GM19397 (cell line): ENCODE measurements at regions not wholly inside any gene's neighbourhood (a gene's known extent, or its start where the extent isn't known, plus 50 kb on each side); places are given as distances from the start of the nearest gene placed in this dataset.

Experiments used
- ATAC-seq: cut with Tn5 transposase; IDR thresholded peaks from one replicate; pipeline ENCODE4 v1.9.1; 2021; ENCODE audit warnings: mild to moderate bottlenecking, moderate library complexity; ENCODE audit not compliant: unreplicated experiment

DNA sequence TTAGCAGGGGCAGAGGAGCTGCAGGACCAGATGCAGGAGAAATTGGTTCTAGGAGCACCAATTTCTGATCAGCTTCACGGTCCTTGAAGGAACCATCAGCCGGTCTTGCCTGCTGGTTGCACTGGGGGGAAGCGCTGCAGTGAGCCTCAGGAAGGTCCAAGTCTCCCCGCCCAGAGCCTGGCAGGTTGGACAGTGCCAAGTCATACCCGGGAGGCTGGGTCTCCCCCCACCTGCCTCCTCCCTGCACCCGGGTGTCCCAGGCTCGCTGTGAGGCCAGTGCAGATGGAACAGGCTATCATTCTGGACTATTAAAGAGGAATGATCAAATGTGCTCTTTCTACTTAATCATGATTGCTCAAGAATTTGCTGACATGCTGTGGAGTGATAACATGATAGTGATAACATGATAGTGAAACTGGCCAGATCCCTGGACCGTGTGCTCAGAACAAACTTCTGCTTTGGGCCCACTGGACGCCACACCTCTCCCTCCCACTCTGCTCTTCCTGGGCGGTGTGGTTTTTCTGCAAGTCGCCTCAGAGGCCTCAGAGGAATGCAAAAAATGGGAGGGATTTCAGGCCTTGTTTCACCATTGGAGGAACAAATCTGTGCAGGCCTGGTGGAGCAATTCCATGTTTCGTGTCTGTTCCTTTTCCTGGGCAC is 236.0 kb downstream of the IRF8 start:
- ATAC-seq = no peak

DNA sequence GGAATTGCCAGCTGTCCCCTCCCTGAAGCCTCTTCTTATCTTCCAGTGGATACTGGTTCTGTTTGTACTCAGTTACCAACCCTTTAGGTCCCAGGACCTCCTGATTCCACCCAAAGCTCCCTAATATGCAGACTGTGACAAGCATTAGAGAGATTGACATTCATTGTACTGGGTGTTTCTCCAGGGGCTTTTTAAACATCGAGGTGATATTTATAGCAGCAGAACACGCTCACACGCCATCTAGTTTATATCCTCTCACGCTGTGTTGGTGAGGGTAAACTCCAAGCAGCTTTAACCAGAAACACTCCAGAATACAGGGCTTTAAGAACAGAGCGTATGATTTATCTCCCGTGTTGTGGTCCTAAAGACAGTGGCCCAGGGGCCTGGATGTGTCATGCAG is 238.4 kb downstream of the IRF8 start:
- ATAC-seq = no peak

DNA sequence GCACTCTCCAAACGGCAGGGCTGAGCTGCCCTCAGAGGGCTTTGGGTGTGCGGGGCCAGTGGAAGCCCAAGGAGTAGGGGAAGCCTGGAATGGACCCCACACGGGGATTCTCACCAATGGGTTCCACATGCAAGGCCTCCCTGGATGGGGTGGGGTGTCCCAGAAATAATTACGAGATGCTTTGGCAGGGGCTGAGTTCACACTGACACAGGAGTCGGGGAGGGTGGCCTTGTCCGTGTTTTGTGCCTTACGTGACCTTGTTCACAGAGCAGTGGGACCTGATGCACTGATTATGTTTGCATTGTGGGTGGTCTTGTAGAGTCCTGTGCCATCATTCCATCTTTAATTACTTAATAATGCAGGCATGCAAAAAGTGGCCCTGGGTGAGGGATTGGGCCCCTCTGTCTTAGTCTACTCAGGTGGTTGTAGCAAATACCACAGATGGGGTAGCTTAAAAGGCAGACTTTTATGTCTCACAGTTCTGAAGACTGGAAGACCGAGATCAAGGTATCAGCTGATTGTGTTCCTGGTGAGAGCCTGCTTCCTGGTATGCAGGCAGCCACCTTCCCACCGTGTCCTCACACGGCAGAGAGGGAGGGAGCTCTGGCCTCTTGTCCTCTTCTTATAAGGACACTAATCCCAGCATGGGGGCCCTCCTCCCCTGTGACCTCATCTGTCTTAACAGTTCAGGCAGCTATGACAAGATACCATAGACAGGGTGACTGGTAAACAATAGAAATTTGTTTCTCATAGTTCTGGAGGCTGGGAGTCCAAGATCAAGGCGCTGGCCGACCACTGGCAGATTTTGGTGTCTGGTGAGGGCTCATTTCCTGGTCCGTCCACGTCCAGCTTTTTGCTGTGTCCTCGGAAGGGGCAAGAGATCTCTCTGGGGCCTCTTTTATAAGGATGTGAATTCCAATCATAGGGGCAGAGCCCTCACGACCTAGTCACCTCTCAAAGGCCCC is 239.4 kb downstream of the IRF8 start:
- ATAC-seq = no peak

DNA sequence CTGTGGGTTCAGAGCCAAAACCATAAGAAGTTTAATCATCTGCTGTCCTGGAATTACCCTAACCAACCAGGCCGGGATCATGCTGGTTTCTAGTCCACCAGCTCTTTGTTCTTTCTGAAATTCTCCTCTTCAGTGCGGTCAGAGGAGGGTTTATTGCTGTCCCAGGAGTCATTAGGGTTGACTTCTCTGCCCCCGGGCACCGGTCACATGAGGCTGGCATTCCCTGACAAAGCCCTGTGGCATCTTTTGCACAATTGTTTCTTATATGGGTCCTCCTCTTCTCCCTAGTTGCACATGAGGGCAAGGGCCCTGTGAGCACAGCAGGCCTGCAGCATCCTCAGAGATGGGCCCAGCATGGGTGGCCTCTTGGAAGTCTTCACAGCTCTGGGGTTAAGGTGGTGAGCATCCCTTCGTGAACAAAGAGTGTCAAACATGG is 243.9 kb downstream of the IRF8 start:
- no peak for ATAC-seq

DNA sequence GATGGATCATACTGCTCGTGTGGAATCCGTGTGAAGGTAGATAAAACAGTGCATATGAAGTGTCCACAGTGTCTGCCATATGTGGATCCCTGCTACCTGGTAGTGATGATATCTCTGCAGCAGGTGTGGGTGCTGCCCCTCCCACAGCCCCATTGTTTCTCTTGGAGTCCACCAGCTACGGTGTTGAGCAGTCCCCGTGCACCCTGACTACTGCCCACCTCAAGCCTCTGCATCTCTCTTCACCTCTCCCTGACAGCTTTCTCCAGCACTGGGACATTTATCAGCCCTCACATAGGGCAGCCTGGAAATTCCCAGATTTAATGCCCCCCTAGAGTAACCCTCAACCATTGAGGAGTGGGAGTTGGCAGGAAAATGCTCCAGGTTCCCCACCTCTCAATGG is 244.7 kb downstream of the IRF8 start:
- ATAC-seq = no peak

DNA sequence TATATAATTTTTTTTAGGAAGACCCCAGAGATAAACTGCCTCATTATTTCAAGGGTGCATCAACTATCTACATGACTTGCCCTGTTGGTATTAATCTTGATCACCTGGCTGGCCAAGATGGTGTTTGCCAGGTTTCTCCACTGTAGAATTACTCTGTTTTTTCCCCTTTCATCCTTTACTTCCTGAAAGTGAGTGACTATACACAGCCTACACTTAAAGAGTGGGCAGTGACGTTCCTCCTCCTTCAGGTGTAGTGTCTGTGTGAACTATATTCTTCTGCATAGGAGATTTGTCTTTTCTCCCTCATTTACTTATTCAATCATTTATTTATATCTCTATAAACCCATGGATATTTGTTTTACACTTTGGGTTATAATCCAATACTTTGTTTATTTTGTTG is 246.7 kb downstream of the IRF8 start:
- no peak for ATAC-seq

DNA sequence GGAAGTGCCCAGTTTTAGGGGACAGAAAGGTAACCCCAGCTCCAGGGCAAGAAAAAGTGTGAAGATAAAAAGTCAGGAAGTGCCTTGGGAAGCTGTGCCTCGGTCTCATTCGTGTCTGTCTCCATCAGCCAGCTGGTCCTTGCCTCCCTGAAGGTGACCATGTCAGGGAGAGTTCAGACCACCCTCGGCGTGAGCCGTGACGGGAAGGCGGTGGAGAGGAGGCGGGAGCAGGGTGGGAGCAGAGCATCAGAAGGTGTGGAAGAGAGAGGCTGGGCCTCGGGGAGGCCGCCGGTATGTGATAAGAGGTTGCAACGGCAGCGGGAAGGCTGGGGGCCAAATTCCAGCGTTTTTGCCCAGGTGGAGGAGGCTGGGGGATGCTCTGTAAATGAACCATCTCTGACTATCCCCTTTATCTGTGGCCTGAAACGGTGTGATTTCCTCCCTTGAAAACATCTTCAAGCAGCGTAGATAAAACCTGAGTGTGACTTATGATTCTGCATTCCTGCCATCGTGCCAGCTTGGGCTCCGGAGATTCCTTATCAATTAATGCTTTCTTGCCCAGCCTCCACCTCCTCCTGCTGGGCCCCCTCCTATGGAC is 251.8 kb downstream of the IRF8 start:
- ATAC-seq = no peak

DNA sequence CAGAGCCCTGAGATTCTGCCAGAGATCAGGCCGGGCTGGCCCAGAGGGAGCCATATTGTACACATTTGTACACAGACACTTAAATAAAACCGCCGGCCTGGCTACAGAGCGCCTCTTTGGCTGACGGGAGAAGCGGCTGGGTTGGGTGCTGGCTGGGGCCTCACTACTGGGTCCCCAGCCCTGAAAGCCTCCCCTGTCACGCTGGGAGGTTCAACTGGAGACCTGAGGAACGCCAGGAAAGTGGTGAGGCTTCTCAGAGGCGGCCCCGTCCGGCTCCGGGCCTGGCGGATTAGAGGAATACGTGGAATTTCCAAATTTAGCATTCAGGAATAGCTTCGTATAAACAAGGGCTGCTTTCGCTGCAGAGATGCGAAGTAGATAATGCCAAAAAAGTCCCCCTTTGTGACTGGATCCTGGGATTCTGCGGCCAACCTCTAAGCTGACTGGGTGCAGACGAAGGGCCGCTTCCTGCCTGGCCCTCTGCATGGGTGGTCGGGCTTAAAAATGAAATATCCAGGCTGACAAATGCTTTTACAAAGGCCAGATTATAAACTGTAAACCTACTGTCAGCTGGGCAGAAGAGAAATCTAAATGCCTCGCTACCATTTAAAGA is 252.4 kb downstream of the IRF8 start:
- ATAC-seq = no peak

DNA sequence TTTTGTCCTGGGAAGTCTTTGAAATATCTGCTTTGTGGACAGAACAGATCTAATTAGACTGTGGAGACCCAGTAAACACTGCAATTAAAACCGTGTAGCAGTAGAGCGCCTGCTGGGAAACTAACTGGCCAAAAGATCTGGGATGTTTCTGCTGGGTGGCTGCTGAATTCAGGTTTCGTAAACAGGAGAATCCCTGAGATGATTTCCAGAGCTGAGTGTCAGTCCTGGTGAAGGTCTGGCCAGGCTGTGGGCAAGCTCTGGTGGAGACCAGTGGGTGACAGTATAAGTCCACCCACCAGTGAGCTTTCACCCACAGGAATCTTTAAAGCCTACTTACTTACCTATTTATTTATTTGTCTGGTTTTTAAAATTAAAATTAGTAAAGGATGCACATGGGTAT is 257.2 kb downstream of the IRF8 start:
- no peak for ATAC-seq

DNA sequence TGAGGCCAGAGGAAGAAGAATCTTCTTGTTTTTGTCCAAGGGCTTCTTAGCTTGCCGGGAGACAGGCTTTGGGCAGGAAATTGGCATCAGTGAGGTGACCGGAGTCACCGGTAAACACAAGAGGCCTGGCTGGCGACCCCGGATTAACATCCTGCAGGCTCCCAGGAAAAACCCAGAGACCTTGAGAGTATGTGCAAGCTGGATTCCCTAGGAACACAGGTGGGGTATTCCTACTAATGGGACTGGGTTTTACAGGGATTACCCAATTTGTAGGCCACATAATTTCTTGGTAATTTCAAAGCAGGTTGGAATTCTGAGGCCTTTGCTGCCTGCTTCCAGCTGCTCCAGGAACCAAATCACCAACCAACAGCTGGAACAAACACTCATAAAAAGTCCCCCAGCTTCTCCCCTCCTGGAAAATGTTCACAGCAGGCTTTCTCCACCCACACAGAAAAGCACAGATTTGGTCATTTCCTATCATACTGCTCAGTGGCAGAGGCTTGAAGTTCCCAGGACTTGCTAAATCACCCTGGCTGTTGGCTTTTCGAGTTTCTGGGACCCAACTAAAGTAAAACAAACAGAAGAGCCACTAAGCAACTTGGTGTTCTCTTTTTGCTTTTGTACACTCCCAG is 258.8 kb downstream of the IRF8 start:
- ATAC-seq = no peak

DNA sequence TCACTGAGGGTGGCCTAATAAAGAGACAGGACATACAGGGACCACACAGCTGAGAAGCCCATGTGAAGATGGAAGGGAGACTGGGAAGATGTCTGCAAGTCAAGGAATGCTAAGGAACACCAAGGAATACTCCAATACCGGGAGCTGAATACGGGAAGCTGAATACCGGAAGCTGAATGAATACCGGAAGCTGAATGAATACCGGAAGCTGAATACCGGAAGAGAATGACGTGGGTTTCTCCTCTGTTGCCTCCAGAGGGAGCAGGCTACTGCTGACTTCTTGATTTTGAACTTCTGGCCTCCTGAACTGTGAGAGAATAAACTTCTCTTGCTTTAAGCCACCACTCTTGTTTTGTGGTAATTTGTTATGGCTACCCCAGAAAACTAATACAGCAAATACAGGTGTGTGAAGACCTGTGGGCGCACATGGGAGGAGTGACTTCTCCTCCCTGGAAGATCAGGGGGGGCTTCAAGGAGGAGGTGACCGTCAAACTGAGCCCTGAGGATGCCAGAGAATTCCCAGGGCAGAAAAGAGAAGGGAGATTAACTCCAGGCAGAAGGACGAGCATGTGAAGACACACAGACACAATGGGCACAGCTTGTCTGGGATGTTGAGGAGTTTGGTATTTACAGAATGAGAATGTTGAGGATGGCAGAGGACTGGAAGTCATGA is 259.9 kb downstream of the IRF8 start:
- ATAC-seq = no peak

DNA sequence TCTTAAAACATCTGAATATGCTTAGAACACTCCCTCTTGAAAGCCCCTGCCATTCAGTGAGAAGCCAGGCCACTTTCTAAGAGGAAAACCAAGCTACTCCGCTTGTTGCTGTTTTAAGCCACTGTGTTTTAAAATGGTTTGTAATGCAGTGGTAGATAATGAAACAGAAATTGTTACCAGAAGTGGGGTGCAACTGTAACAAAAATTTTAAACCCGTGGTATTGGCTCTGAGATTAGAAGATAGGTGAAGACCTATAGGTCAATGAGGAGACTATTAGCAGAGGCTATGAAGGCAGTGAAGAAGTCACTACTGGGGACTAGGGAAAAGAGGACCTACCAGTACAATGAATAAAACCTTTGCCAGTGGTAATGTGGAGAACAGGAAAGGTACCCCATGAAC is 266.5 kb downstream of the IRF8 start:
- no peak for ATAC-seq

DNA sequence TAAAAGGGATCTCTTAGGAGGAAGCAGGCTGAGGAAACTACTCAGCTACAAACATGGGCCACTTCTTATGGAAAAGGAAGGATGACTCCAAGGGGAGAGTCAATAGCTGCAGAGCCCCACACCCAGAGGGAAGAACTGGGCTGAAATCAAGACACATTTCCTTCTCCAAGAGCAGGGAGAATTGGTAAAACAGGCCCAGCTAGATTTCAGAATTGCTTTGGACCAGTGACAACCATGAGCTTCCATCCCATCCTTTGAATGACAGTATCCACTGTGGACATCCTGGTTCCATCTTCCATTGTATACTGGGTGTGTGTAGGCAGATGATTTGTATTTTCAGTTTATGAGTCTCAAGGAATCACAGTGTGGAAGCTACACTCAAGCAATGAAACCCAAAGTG is 267.5 kb downstream of the IRF8 start:
- no peak for ATAC-seq

DNA sequence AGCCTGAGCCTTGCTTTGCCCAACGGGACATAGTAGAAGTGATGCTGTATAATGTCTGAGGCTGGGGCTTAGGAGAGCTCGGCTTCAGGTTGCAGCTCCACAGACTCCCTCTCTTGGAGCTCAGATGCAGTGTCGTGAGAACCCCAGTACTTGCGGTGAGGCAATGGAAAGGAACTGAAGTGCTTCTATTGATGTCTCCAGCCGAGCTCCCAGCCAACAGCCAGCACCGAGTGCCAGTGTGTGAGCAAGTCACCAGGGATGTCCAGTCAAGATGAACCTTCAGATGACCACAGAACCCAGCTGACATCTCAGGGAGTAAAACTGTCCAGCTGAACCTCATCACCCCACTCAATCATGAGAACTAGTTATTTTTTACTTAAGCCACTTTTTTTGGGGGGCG is 268.1 kb downstream of the IRF8 start:
- no peak for ATAC-seq

DNA sequence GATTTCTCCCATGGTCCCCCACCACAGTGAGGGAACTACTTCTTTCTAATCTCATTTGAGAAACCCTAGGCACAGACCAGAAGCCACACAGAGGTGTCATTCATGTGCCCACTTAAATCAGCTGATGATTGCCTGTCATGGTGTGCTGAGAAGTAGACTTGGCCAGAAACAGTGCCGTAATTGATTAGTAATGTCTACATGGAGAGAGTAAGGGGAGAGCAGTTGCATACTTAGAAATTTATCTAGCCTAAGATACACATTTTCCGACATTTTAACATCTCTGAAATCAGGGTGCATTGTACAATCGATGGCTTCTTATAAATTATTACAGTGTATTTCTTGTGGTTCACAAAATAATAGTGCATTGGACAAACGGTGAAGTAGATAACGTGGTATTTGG is 271.8 kb downstream of the IRF8 start:
- ATAC-seq = no peak

DNA sequence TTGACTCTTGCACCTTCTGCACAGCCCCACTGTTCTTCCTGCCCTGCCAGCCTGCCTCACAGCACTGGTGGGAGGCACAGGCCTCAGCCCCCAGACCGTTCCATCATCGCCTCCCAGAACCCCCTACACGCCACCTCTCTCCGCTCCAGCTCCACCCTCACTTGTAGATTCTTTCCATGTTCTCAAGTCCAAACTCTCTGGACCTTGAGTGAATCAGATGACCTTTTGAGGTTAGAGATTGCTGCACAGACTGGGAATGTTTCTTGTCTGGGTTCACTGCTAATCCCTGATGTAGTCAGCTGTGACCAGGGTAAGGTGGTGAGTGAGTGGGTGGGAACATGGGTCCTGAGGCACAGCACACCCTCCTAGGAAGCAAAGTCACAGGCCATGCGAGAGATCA is 272.4 kb downstream of the IRF8 start:
- no peak for ATAC-seq

DNA sequence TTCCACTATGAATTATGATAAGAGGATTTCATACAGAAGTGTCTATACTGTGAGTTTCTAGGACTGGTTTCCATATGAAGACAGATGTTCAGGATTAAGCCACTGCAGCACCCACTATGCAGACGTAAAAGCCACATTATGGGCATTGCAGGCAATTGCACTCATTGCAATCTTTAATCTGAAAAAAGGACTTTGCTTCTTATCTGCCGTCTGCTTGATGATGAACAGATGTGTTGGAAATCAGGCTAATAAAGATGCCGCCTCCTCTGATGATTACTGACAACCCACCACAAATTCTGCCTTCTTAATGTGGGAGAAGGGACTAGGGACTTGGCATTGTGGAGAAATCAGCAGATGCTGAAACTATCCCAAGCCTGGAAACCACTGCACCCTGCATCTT is 276.9 kb downstream of the IRF8 start:
- no peak for ATAC-seq

DNA sequence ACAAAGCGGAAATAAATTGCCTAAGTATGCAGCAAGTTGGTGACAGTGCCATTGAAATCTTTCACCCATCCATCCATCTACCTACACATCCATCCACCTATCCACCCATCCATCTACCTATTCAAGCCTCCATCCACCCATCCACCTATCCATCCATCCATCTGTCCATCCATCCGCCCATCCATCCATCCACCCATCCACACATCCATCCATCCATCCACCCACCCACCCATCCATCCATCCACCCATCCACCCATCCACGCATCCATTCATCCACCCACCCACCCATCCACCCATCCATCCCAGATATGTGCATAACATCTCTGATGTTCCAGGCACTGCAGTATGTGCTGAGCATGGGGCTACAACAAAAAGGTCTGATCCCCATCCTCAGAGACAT is 277.5 kb downstream of the IRF8 start:
- no peak for ATAC-seq

DNA sequence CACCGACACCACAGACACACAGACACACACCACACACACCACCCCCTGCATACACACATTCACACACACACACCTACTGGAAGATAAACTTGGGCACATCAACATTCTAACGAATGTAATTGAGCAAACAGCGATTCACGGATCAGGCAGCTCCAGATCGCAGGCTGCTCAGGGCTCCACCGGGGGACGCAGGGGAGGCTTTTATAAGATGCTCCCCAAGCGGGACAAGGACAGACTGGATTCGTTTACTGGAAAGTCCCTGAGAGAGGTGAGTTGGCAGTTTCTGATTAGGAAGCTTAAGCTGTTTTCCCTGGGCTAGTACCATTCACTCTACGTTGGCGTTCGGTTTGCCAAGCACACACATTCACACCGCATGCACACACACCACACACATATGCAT is 281.3 kb downstream of the IRF8 start:
- ATAC-seq = no peak

DNA sequence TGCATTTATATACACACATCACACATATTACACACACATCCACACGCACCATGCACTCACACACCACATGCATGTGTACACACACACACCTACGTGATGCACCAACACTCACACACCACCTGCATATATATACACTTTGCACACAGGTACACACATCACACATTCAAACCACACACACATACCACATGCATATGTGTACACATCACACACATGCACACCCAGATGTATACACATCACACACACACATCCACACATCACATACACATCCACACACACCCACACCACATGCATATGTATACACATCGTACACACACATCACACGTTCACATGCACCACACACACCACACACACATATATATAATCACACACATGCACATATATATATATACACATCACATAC is 281.8 kb downstream of the IRF8 start:
- no peak for ATAC-seq

DNA sequence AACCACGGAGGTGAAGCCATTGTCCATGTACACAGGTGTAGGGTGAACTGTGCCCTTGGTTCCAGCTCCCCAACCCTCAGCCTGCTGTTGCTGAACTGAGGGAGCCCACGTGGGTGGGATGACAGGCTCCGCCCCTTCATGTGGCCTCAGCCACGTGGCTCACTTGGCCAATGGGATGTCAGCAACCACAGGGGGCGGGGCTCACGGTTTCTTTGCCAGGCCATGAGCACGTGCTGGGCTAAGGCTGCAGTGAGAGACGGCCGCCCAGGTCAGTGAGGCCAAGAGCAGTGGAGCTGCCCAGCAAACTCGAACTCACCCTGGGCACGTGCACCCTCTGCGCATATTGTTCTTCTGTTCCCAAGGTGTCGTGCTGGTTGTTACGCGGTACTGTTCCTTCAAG is 282.6 kb downstream of the IRF8 start:
- ATAC-seq = no peak
